ENCODE measurements at regions not wholly inside any gene's neighbourhood (a gene's known extent, or its start where the extent isn't known, plus 50 kb on each side); places are given as distances from the start of the nearest gene placed in this dataset.

DNA sequence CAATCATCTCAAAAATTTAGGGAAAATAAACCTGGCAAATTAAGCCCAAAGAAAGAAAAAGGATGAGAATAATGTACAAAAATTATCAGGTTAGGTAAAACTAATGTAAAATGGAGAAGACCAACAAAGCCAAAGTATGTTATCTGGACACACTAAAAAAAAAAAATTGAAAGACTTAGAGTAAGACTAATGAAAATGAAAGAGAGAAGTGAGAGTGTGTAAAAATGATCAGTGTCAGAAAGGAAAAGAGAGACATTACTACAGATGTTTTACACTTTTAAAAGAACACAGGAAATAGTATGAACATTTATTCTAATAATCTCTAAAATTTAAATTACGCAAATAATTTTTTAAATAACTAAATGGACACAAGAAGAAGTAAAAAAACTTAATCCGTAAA is 573.3 kb upstream of the NR2F2 start:
- TF ChIP-seq POLR2AphosphoS5 (IDR thresholded peaks at IDR 0.05; ENCODE audit: low read depth, low read length), result no peak
- TF ChIP-seq, protein P1, sequence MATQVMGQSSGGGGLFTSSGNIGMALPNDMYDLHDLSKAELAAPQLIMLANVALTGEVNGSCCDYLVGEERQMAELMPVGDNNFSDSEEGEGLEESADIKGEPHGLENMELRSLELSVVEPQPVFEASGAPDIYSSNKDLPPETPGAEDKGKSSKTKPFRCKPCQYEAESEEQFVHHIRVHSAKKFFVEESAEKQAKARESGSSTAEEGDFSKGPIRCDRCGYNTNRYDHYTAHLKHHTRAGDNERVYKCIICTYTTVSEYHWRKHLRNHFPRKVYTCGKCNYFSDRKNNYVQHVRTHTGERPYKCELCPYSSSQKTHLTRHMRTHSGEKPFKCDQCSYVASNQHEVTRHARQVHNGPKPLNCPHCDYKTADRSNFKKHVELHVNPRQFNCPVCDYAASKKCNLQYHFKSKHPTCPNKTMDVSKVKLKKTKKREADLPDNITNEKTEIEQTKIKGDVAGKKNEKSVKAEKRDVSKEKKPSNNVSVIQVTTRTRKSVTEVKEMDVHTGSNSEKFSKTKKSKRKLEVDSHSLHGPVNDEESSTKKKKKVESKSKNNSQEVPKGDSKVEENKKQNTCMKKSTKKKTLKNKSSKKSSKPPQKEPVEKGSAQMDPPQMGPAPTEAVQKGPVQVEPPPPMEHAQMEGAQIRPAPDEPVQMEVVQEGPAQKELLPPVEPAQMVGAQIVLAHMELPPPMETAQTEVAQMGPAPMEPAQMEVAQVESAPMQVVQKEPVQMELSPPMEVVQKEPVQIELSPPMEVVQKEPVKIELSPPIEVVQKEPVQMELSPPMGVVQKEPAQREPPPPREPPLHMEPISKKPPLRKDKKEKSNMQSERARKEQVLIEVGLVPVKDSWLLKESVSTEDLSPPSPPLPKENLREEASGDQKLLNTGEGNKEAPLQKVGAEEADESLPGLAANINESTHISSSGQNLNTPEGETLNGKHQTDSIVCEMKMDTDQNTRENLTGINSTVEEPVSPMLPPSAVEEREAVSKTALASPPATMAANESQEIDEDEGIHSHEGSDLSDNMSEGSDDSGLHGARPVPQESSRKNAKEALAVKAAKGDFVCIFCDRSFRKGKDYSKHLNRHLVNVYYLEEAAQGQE (IDR thresholded peaks at IDR 0.05; ENCODE audit: insufficient read depth in 1 of 2, low read depth in 2 of 2, low read length in 2 of 2), result no peak
- TF ChIP-seq TAF1 (IDR thresholded peaks at IDR 0.05; ENCODE audit: borderline replicate concordance, insufficient read depth, low read length), result no peak
- TF ChIP-seq FOXP2 (optimal IDR thresholded peaks at IDR 0.05; ENCODE audit: borderline replicate concordance, extremely low read depth, extremely low read length, insufficient read depth), result no peak
- no peak for TF ChIP-seq SIN3A (IDR thresholded peaks at IDR 0.05; ENCODE audit: borderline replicate concordance, insufficient read depth, low read length)

DNA sequence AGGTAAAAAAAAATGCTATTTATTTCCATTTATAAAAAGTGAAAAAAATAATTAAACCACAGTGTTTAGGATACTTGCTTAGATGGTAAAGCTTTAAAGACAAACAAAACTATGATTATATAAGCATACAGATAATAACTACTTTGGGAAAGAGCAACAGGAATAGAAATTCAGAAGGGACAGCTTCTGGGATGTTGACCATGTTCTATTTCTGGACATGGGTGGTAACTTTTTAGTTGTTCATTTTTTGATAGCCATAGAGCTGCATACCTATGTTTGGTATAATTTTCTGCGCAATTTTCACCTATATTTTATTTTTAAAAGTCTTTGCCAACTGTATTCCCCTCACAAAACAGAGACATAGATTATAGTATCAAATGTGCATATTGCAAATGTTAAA is 572.0 kb upstream of the NR2F2 start:
- TF ChIP-seq SIN3A (IDR thresholded peaks at IDR 0.05; ENCODE audit: borderline replicate concordance, insufficient read depth, low read length), result no peak
- TF ChIP-seq POLR2AphosphoS5 (IDR thresholded peaks at IDR 0.05; ENCODE audit: low read depth, low read length), result no peak
- TF ChIP-seq, protein P1 (IDR thresholded peaks at IDR 0.05; ENCODE audit: insufficient read depth in 1 of 2, low read depth in 2 of 2, low read length in 2 of 2), result no peak
- no peak for TF ChIP-seq FOXP2 (optimal IDR thresholded peaks at IDR 0.05; ENCODE audit: borderline replicate concordance, extremely low read depth, extremely low read length, insufficient read depth)
- TF ChIP-seq TAF1 (IDR thresholded peaks at IDR 0.05; ENCODE audit: borderline replicate concordance, insufficient read depth, low read length), result no peak

DNA sequence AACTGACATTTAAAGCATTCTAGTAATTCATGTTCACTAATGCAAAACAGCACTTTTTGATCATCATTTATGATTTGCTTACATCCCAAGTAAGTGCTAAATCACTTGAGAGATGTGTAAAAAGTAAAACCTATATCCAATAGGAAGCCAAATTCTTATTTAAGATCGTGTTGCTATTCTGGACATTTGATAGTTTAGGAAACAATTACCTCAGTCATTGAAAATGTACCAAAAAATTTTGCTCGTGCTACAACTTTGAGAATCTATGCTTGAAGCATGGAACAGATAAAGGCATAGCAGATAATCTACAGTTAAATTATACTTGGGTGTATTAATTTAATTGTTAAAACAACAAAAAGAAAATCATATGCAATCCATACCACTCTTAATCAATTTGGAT is 571.6 kb upstream of the NR2F2 start:
- no peak for TF ChIP-seq FOXP2 (optimal IDR thresholded peaks at IDR 0.05; ENCODE audit: borderline replicate concordance, extremely low read depth, extremely low read length, insufficient read depth)
- TF ChIP-seq, protein P1 (IDR thresholded peaks at IDR 0.05; ENCODE audit: insufficient read depth in 1 of 2, low read depth in 2 of 2, low read length in 2 of 2), result no peak
- TF ChIP-seq TAF1 (IDR thresholded peaks at IDR 0.05; ENCODE audit: borderline replicate concordance, insufficient read depth, low read length), result no peak
- no peak for TF ChIP-seq SIN3A (IDR thresholded peaks at IDR 0.05; ENCODE audit: borderline replicate concordance, insufficient read depth, low read length)
- TF ChIP-seq POLR2AphosphoS5 (IDR thresholded peaks at IDR 0.05; ENCODE audit: low read depth, low read length), result no peak

DNA sequence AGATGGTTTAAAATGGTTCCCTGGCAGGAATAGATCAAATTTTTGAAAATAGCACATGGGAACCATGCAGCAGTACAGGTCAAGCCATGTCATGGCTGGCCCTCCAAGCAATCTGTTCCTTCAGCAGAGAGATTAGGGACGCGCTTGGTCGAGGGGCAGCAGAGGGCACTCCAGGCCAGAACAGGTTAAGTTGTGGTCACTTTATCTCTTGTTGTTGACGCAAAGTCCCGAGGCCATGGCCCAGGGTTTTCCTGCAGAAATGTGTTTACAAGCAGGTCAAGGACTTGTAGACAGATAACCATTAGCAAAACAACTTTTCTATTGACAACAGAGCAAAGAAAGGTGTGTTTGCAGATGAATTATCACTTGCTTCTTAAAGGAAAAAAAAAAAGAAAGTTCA is 570.0 kb upstream of the NR2F2 start:
- TF ChIP-seq TAF1 (IDR thresholded peaks at IDR 0.05; ENCODE audit: borderline replicate concordance, insufficient read depth, low read length) (no peak), POLR2AphosphoS5 (IDR thresholded peaks at IDR 0.05; ENCODE audit: low read depth, low read length) (no peak), FOXP2 (optimal IDR thresholded peaks at IDR 0.05; ENCODE audit: borderline replicate concordance, extremely low read depth, extremely low read length, insufficient read depth) (peak; percentile 53)

DNA sequence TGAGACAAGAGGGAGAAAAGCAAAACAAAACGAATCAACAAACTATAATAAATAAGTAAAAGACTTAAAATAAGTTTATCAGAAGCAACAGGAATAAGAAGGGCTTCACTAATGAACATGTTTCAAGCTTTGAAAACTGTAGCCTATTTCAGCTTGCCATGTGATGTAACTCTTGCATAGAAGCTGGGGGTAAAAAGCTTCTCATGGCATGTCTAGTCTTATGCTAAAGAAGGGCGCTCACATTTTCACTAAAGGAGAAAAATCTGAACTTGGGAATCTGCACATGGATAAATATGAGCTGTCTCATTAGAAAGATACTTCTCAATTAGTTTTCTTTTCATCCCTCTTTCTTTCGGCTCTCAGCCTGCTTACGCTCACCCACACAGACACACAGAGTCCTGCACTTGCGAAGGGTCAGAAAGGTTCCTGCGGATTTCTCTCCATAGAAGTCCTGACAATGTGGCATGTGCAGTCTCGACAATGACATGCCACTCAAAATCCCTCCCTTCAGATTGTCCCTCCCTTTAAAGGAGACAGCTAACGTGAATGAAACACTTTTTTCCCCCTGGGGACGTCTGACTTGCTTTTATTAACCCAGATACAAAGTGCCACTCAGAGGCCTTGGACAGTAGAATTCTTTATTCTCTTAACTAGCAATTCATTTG is 568.9 kb upstream of the NR2F2 start:
- TF ChIP-seq POLR2AphosphoS5 (IDR thresholded peaks at IDR 0.05; ENCODE audit: low read depth, low read length) (no peak), SIN3A (IDR thresholded peaks at IDR 0.05; ENCODE audit: borderline replicate concordance, insufficient read depth, low read length) (no peak), FOXP2 (optimal IDR thresholded peaks at IDR 0.05; ENCODE audit: borderline replicate concordance, extremely low read depth, extremely low read length, insufficient read depth) (no peak), TAF1 (IDR thresholded peaks at IDR 0.05; ENCODE audit: borderline replicate concordance, insufficient read depth, low read length) (no peak)
- TF ChIP-seq, protein P1 (IDR thresholded peaks at IDR 0.05; ENCODE audit: insufficient read depth in 1 of 2, low read depth in 2 of 2, low read length in 2 of 2), result no peak

Data from PFSK-1 (cell line).